Muscle of leg (tissue), 3 donors: ENCODE measurements at regions not wholly inside any gene's neighbourhood (a gene's known extent, or its start where the extent isn't known, plus 50 kb on each side); places are given as distances from the start of the nearest gene placed in this dataset.

ENCODE experiments used
- DNase-seq: peaks from one replicate; pipeline ENCODE4 v3.0.0; 2013
- H3K27ac ChIP-seq: one replicate; pipeline ENCODE4 v1.5.1; 2013; ENCODE audit warnings: mild to moderate bottlenecking, low read length, control low read depth
- H3K27me3 ChIP-seq: one replicate; pipeline ENCODE4 v1.6.1; 2013; ENCODE audit warnings: low read length; ENCODE audit not compliant: control insufficient read depth, insufficient read depth
- H3K36me3 ChIP-seq: one replicate; pipeline ENCODE4 v1.6.1; 2013; ENCODE audit warnings: low read length; ENCODE audit not compliant: control insufficient read depth, insufficient read depth
- H3K4me1 ChIP-seq: one replicate; pipeline ENCODE4 v1.6.1; 2013; ENCODE audit warnings: low read length; ENCODE audit not compliant: control insufficient read depth, insufficient read depth
- H3K4me3 ChIP-seq: one replicate; pipeline ENCODE4 v1.5.1; 2013; ENCODE audit warnings: low read length, control low read depth
- H3K9me3 ChIP-seq: replicated peaks from 2 replicates; pipeline ENCODE4 v1.6.1; 2013; ENCODE audit warnings: low read depth, low read length; ENCODE audit not compliant: control insufficient read depth
- WGBS: methylation state at CpG from one replicate; pipeline ENCODE4 v1.1.5; 2013; ENCODE audit warnings: missing lambda C conversion rate; ENCODE audit not compliant: insufficient coverage; 5-methylcytosine and 5-hydroxymethylcytosine counted together

- Histone ChIP-seq H3K36me3 (no peaks in the 10 kb centered on the region), H3K27me3 (no peaks in the 10 kb centered on the region), H3K9me3 (no peaks in the 10 kb centered on the region), H3K4me3 (no peak overlapping the region), H3K4me1 (no peaks in the 10 kb centered on the region), H3K27ac (no peak overlapping the region)
- 80% methylated on average over 1 of the region's 2 CpGs for WGBS
- no peak for DNase-seq
Measured at GRCh38 chr5:74026310-74026709, 400.3 kb downstream of the ARHGEF28 start.

GRCh38 chr5:74021126-74021525, 395.1 kb downstream of the ARHGEF28 start:
- Histone ChIP-seq H3K27me3 (no peaks in the 10 kb centered on the region), H3K9me3 (no peaks in the 10 kb centered on the region), H3K36me3 (no peaks in the 10 kb centered on the region), H3K27ac (no peak overlapping the region), H3K4me1 (peaks cover 8% of the 10 kb centered on the region), H3K4me3 (no peak overlapping the region)
- no peak for DNase-seq

GRCh38 chr5:74020503-74020902, 394.5 kb downstream of the ARHGEF28 start:
- Histone ChIP-seq H3K4me3 (no peak overlapping the region), H3K27me3 (no peaks in the 10 kb centered on the region), H3K4me1 (peaks cover 8% of the 10 kb centered on the region), H3K36me3 (no peaks in the 10 kb centered on the region), H3K9me3 (no peaks in the 10 kb centered on the region), H3K27ac (no peak overlapping the region)
- 32% methylated on average over 3 of the region's 5 CpGs for WGBS
- no peak for DNase-seq

DNA sequence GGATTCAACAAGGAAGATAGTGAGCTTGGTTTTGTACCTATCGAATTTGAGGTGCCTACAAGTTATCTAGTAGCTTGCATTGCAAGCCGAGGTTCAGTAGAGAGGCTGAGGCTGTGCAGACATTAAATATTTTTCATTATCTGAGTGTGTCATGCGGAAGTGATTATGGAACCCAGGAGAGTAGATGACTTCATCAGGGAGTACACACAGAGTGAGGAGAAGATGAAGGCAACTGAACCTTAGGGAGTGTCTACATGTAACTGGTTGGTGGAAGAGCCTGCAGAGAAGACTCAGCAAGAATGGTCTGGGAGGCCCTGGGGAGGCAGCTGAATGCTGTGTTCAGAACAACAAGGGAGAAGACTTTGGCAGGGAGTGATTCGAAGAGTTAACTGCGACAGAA, 393.9 kb downstream of the ARHGEF28 start:
- H3K4me3 ChIP-seq, result no peak overlapping the region

GRCh38 chr5:74017786-74018211, 391.8 kb downstream of the ARHGEF28 start:
- Histone ChIP-seq H3K36me3 (no peaks in the 10 kb centered on the region), H3K27me3 (no peaks in the 10 kb centered on the region), H3K4me3 (no peak overlapping the region), H3K4me1 (peaks cover 8% of the 10 kb centered on the region), H3K9me3 (no peaks in the 10 kb centered on the region), H3K27ac (no peak overlapping the region)
- WGBS, result 23% methylated on average over 3 of the region's 3 CpGs
- DNase-seq, result no peak

More for the DNA sequence above, 393.9 kb downstream of the ARHGEF28 start:
- no peaks in the 10 kb centered on the region for H3K27me3 ChIP-seq
- no peak for DNase-seq
- H3K36me3 ChIP-seq, result no peaks in the 10 kb centered on the region
- H3K4me1 ChIP-seq, result peaks cover 8% of the 10 kb centered on the region
- WGBS, result 74% methylated on average over 5 of the region's 5 CpGs
- H3K27ac ChIP-seq, result no peak overlapping the region
- no peaks in the 10 kb centered on the region for H3K9me3 ChIP-seq

GRCh38 chr5:74017112-74017511, 391.1 kb downstream of the ARHGEF28 start:
- peaks cover 8% of the 10 kb centered on the region for H3K4me1 ChIP-seq
- no peaks in the 10 kb centered on the region for H3K36me3 ChIP-seq
- no peak for DNase-seq
- H3K4me3 ChIP-seq, result no peak overlapping the region
- 37% methylated on average over 2 of the region's 2 CpGs for WGBS
- H3K9me3 ChIP-seq, result no peaks in the 10 kb centered on the region
- no peak overlapping the region for H3K27ac ChIP-seq
- no peaks in the 10 kb centered on the region for H3K27me3 ChIP-seq

DNA sequence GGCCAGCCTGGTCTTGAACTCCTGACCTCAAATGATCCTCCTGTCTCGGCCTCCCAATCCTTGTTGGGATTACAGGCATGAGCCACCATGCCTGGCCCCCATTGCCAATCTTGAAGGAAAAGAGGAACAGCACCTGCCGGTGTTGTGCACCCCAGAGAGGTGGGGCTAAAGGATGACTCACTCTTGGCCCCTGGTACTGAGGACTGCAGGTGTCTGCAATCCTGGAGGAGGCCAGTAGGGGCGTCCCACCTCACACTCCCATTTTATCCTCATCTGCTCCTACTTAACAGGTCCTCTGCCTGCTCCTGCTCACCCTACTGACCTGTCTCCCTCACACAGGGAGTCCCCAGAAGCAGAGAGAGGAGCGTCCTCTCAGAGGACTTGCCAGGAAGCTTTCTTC, 390.4 kb downstream of the ARHGEF28 start:
- no peaks in the 10 kb centered on the region for H3K9me3 ChIP-seq
- no peak for DNase-seq
- no peaks in the 10 kb centered on the region for H3K36me3 ChIP-seq
- H3K27ac ChIP-seq, result no peak overlapping the region
- no peaks in the 10 kb centered on the region for H3K27me3 ChIP-seq
- peaks cover 8% of the 10 kb centered on the region for H3K4me1 ChIP-seq
- H3K4me3 ChIP-seq, result no peak overlapping the region
- 68% methylated on average over 3 of the region's 4 CpGs for WGBS

GRCh38 chr5:74015716-74016115, 389.7 kb downstream of the ARHGEF28 start:
- H3K36me3 ChIP-seq, result no peaks in the 10 kb centered on the region
- H3K27ac ChIP-seq, result no peak overlapping the region
- 91% methylated on average over 1 of the region's 1 CpG for WGBS
- DNase-seq, result no peak
- peaks cover 8% of the 10 kb centered on the region for H3K4me1 ChIP-seq
- H3K9me3 ChIP-seq, result no peaks in the 10 kb centered on the region
- H3K27me3 ChIP-seq, result no peaks in the 10 kb centered on the region
- H3K4me3 ChIP-seq, result no peak overlapping the region

GRCh38 chr5:74013222-74013621, 387.2 kb downstream of the ARHGEF28 start:
- no peaks in the 10 kb centered on the region for H3K27me3 ChIP-seq
- H3K27ac ChIP-seq, result no peak overlapping the region
- no peak for DNase-seq
- H3K9me3 ChIP-seq, result no peaks in the 10 kb centered on the region
- no peak overlapping the region for H3K4me3 ChIP-seq
- H3K4me1 ChIP-seq, result peaks cover 8% of the 10 kb centered on the region
- WGBS, result 14% methylated on average over 1 of the region's 2 CpGs
- no peaks in the 10 kb centered on the region for H3K36me3 ChIP-seq

- Histone ChIP-seq H3K4me3 (no peak overlapping the region), H3K4me1 (no peaks in the 10 kb centered on the region), H3K27ac (no peak overlapping the region), H3K9me3 (no peaks in the 10 kb centered on the region), H3K36me3 (no peaks in the 10 kb centered on the region), H3K27me3 (no peaks in the 10 kb centered on the region)
- WGBS, result no CpG with 5 or more reads among the region's 1 CpG
- no peak for DNase-seq
Measured at GRCh38 chr5:74009502-74009901, 383.5 kb downstream of the ARHGEF28 start.

GRCh38 chr5:74007193-74007592, 381.2 kb downstream of the ARHGEF28 start:
- Histone ChIP-seq H3K36me3 (peaks cover 2% of the 10 kb centered on the region), H3K9me3 (no peaks in the 10 kb centered on the region), H3K27ac (no peak overlapping the region), H3K4me1 (no peaks in the 10 kb centered on the region), H3K27me3 (no peaks in the 10 kb centered on the region), H3K4me3 (no peak overlapping the region)
- no peak for DNase-seq
- no CpG with 5 or more reads among the region's 1 CpG for WGBS
